Neural cell (in vitro differentiated cells): ENCODE measurements at regions not wholly inside any gene's neighbourhood (a gene's known extent, or its start where the extent isn't known, plus 50 kb on each side); places are given as distances from the start of the nearest gene placed in this dataset.

ENCODE experiments used
- H2AFZ ChIP-seq: fragments of 200-600, 300-800 bp; sonication (generic), shearing (Covaris generic); 2 replicates; pipeline ENCODE4 v1.6.0; 2014; ENCODE audit warnings: low read depth, mild to moderate bottlenecking, antibody characterized with exemption, low read length, moderate library complexity
- H3F3A ChIP-seq: fragments of 200-600 bp; shearing (Covaris generic); 2 replicates; pipeline ENCODE4 v1.6.1; 2016; ENCODE audit warnings: mild to moderate bottlenecking, moderate library complexity, mixed read lengths, antibody characterized with exemption, low read length; ENCODE audit not compliant: insufficient read depth, poor library complexity, severe bottlenecking
- H3K27ac ChIP-seq: fragments of 200-600, 300-800 bp; sonication (generic), shearing (Covaris generic); 2 replicates; pipeline ENCODE4 v1.5.1; 2014; ENCODE audit warnings: mild to moderate bottlenecking, low read length, moderate library complexity
- H3K27me3 ChIP-seq: fragments of 300-800, 200-600 bp; sonication (generic), shearing (Covaris generic); 2 replicates; pipeline ENCODE4 v1.6.0; 2014; ENCODE audit warnings: mild to moderate bottlenecking, low read depth, low read length, moderate library complexity; ENCODE audit not compliant: insufficient read depth
- H3K36me3 ChIP-seq: fragments of 300-800, 200-600 bp; sonication (generic), shearing (Covaris generic); 2 replicates; pipeline ENCODE4 v1.5.1; 2014; ENCODE audit warnings: mild to moderate bottlenecking, antibody characterized with exemption, low read length, moderate library complexity; ENCODE audit not compliant: insufficient read depth
- H3K4me2 ChIP-seq: fragments of 300-800, 200-600 bp; sonication (generic), shearing (Covaris generic); 2 replicates; pipeline ENCODE4 v1.6.0; 2014; ENCODE audit warnings: mild to moderate bottlenecking, low read length
- H3K4me3 ChIP-seq: fragments of 300-800, 200-600 bp; sonication (generic), shearing (Covaris generic); 2 replicates; pipeline ENCODE4 v1.5.1; 2014; ENCODE audit warnings: mild to moderate bottlenecking, low read length, moderate library complexity
- H3K79me2 ChIP-seq: fragments of 200-600 bp; shearing (Covaris generic); replicated peaks from 2 replicates; pipeline ENCODE4 v1.6.0; 2014; ENCODE audit warnings: mild to moderate bottlenecking, low read length, moderate library complexity; ENCODE audit not compliant: insufficient read depth
- H3K9ac ChIP-seq: fragments of 300-800, 200-600 bp; sonication (generic), shearing (Covaris generic); 2 replicates; pipeline ENCODE4 v1.6.1; 2016; ENCODE audit warnings: mild to moderate bottlenecking, low read length, mixed read lengths
- H3K9me2 ChIP-seq: fragments of 200-600 bp; shearing (Covaris generic); 2 replicates; pipeline ENCODE4 v1.6.1; 2016; ENCODE audit warnings: mild to moderate bottlenecking, low read length, mixed read lengths; ENCODE audit not compliant: insufficient read depth
- H3K9me3 ChIP-seq: fragments of 200-600, 300-800 bp; sonication (generic), shearing (Covaris generic); 2 replicates; pipeline ENCODE4 v1.6.1; 2016; ENCODE audit warnings: mild to moderate bottlenecking, mixed run types, low read length, moderate library complexity, mixed read lengths
- H4K20me1 ChIP-seq: fragments of 200-600 bp; shearing (Covaris generic); 2 replicates; pipeline ENCODE4 v1.6.1; 2016; ENCODE audit warnings: mild to moderate bottlenecking, mixed run types; ENCODE audit not compliant: insufficient read depth
- CTCF ChIP-seq: fragments of 450-650 bp; IDR thresholded peaks from 2 replicates; pipeline ENCODE4 v1.5.1; 2014; ENCODE audit warnings: antibody characterized with exemption, mild to moderate bottlenecking, moderate library complexity; ENCODE audit not compliant: poor library complexity, severe bottlenecking
- EP300 ChIP-seq: fragments of 450-650 bp; conservative IDR thresholded peaks from 2 replicates; pipeline ENCODE4 v1.6.1; 2014; ENCODE audit warnings: antibody characterized with exemption, mild to moderate bottlenecking, moderate library complexity; ENCODE audit not compliant: poor library complexity, severe bottlenecking
- EZH2 ChIP-seq: fragments of 200-600, 300-800 bp; shearing (Covaris generic), sonication (generic); IDR thresholded peaks from 2 replicates; pipeline ENCODE4 v1.6.1; 2014; ENCODE audit warnings: antibody characterized with exemption, low read length, borderline replicate concordance, mild to moderate bottlenecking; ENCODE audit not compliant: insufficient read depth, poor library complexity, severe bottlenecking
- MXI1 ChIP-seq: fragments of 450-650 bp; conservative IDR thresholded peaks from 2 replicates; pipeline ENCODE4 v1.6.1; 2014; ENCODE audit warnings: antibody characterized with exemption, mild to moderate bottlenecking; ENCODE audit not compliant: poor library complexity, severe bottlenecking
- POLR2AphosphoS5 ChIP-seq: IDR thresholded peaks from 2 replicates; pipeline ENCODE4 v1.6.1; 2012
- RAD21 ChIP-seq: fragments of 450-650 bp; conservative IDR thresholded peaks from 2 replicates; pipeline ENCODE4 v1.6.1; 2014; ENCODE audit warnings: antibody characterized with exemption, mild to moderate bottlenecking, moderate library complexity
- REST ChIP-seq: IDR thresholded peaks from 2 replicates; pipeline ENCODE4 v1.6.1; 2012; ENCODE audit warnings: borderline replicate concordance
- SMC3 ChIP-seq: fragments of 450-650 bp; conservative IDR thresholded peaks from 2 replicates; pipeline ENCODE4 v1.6.1; 2014; ENCODE audit warnings: antibody characterized with exemption, mild to moderate bottlenecking, moderate library complexity; ENCODE audit not compliant: poor library complexity
- TAF1 ChIP-seq: IDR thresholded peaks from 2 replicates; pipeline ENCODE4 v1.6.1; 2012; ENCODE audit warnings: low read depth

DNA sequence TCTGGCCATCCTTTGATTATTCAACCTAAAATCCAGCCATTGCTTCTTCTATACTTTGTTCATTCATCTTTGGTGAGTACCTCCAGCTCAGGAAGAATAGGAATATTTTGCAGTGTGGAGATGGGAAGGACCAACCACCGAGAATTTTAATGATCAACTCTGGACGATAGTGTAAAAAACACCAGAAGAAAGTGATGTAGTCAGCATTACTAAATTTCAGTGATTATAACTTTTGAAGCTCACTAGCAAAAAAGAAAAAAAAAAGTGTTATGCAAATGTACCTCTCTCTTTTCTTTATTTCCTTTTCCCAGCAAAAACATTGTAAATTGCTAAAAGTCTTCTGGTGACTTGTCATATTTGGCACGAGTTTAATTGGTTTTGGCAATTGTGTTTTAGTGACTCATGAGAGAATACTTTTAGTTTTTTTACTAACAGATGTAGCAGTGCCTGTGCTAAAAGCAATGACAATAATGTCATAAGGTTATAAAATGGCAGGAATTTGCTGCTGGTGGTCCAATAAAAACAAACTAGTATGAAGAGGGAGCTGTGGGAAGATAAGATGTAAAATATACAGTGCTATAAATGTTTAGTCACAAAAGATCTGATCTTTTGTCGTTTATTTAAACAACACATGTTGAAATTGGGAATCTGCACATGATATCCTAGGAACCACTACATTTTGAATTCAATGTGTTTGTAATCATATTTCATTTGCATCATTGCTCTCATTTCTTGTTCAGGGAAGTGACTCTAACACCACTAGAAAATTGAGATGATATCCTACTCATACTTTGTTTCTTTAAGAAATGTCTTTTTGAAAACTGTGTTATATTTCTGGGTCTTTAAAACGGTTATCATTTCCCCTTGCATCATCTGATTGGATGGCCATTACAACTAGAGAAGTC is 81.3 kb upstream of the ERCC6L2 start:
- Histone ChIP-seq H3K9ac (no peak overlapping the region), H2AFZ (no peak overlapping the region), H3K4me2 (no peak overlapping the region), H3K9me2 (no peaks in the 10 kb centered on the region), H3K9me3 (no peaks in the 10 kb centered on the region), H3K36me3 (no peaks in the 10 kb centered on the region), H3K27me3 (no peaks in the 10 kb centered on the region), H3F3A (no peaks in the 10 kb centered on the region), H3K27ac (no peak overlapping the region), H4K20me1 (no peaks in the 10 kb centered on the region), H3K4me3 (no peak overlapping the region), H3K79me2 (no peaks in the 10 kb centered on the region)
- no peak for TF ChIP-seq EZH2
- TF ChIP-seq POLR2AphosphoS5, result no peak
- no peak for TF ChIP-seq TAF1
- TF ChIP-seq REST, result no peak
- no peak for TF ChIP-seq EP300
- TF ChIP-seq MXI1, result no peak
- no peak for TF ChIP-seq CTCF
- TF ChIP-seq SMC3, result no peak
- no peak for TF ChIP-seq RAD21

DNA sequence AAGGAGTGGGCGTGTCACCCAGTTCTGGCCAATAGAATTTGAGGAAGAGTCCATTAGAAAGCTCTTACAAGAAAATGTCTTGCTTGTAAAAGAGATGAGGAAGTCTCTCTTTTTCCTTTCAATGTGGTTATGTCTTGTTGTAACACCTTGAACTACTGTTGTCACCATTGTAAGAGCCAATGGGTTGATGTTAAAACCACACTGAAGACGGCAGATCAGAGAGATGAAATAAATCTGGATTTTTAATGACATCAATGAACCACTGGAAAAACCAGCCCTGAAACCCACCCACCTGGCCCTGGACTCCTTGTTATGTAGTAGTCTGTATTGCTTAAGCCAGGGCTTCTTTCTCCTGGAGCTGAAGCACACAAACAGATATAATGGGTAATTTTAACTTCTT is 83.8 kb upstream of the ERCC6L2 start:
- Histone ChIP-seq H3K79me2 (no peaks in the 10 kb centered on the region), H3K9me3 (no peaks in the 10 kb centered on the region), H2AFZ (no peak overlapping the region), H3F3A (no peaks in the 10 kb centered on the region), H3K4me2 (no peak overlapping the region), H3K27ac (no peak overlapping the region), H4K20me1 (no peaks in the 10 kb centered on the region), H3K36me3 (no peaks in the 10 kb centered on the region), H3K4me3 (no peak overlapping the region), H3K9me2 (no peaks in the 10 kb centered on the region), H3K9ac (no peak overlapping the region), H3K27me3 (no peaks in the 10 kb centered on the region)
- TF ChIP-seq CTCF, result no peak
- TF ChIP-seq TAF1, result no peak
- no peak for TF ChIP-seq RAD21
- no peak for TF ChIP-seq MXI1
- TF ChIP-seq EZH2, result no peak
- no peak for TF ChIP-seq SMC3
- TF ChIP-seq REST, result no peak
